ENCODE measurements at regions not wholly inside any gene's neighbourhood (a gene's known extent, or its start where the extent isn't known, plus 50 kb on each side); places are given as distances from the start of the nearest gene placed in this dataset.

GRCh38 chr12:89243771-89244170 is 108.5 kb downstream of the DUSP6 start:
- TF ChIP-seq CTCF (conservative IDR thresholded peaks at IDR 0.05; ENCODE audit: low read depth, low read length) (no peak), EZH2phosphoT487 (IDR thresholded peaks at IDR 0.05; ENCODE audit: borderline replicate concordance, low read length) (no peak), EZH2 (IDR thresholded peaks at IDR 0.05; ENCODE audit: low read length, unreplicated experiment) (no peak)
